GM12891 (cell line): ENCODE measurements at regions not wholly inside any gene's neighbourhood (a gene's known extent, or its start where the extent isn't known, plus 50 kb on each side); places are given as distances from the start of the nearest gene placed in this dataset.
"Not testable (repeated sequence)": the region's sequence is repeated elsewhere in the genome, so short reads cannot be mapped to it uniquely, and the experiment has no call there.

ENCODE experiments used
- POLR2AphosphoS5 ChIP-seq: IDR thresholded peaks from 2 replicates; pipeline ENCODE4 v1.6.1; 2011; ENCODE audit warnings: low read depth, low read length, control low read depth
- POU2F2 ChIP-seq: IDR thresholded peaks from 2 replicates; pipeline ENCODE4 v1.6.1; 2011; ENCODE audit warnings: low read depth, mild to moderate bottlenecking, control low read depth, low read length, moderate library complexity

GRCh38 chr13:110979149-110979548 is 64.3 kb upstream of the ANKRD10 start:
- TF ChIP-seq POU2F2, POLR2AphosphoS5: not testable (repeated sequence)
